ENCODE measurements at regions not wholly inside any gene's neighbourhood (a gene's known extent, or its start where the extent isn't known, plus 50 kb on each side); places are given as distances from the start of the nearest gene placed in this dataset.
"Not testable (repeated sequence)": the region's sequence is repeated elsewhere in the genome, so short reads cannot be mapped to it uniquely, and the experiment has no call there.

- no peak for DNase-seq (ENCODE audit: low read depth in 1 of 2, low spot score in 1 of 2)
These were observed 276.2 kb downstream of the RAP2B start for GRCh38 chr3:153438271-153438670.

DNA sequence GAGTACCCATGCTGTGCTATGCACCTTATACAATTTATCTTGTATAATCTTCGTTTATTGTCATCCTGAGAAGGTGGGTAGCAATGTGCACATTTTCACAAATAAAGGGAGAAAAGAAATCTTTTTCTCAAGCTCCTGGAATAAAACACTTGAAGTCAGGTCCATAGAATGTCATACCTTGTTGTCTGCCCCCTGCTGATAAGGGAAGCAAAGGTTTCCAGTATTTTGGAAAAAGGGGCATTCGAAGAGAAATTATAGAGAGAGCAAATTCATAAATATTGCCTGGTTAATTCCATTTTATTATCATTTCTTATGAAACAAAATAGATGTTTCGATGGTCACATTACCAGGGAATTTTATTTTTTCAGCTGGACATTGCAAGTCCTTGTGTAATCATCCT is 277.8 kb downstream of the RAP2B start:
- no peak for DNase-seq (ENCODE audit: low read depth in 1 of 2, low spot score in 1 of 2)

DNA sequence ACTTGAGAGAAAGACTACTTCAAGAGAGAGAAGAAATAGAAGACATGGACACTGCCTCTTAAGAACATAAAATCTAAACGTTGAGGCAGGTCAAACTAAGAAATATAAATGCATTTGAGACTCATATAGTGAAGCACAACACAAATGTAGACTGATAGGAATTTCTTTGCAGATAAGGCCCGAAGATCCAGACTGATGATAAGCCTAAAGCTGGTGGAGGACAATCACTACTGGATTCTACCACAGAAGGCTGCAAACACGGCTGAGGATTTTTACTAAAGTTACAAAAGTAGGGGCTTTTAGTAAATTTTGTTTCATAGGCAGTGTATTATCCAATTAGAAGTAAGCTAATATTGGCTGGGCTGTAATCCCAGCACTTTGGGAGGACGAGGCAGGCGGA is 278.3 kb downstream of the RAP2B start:
- DNase-seq (ENCODE audit: low read depth in 1 of 2, low spot score in 1 of 2): no peak

DNA sequence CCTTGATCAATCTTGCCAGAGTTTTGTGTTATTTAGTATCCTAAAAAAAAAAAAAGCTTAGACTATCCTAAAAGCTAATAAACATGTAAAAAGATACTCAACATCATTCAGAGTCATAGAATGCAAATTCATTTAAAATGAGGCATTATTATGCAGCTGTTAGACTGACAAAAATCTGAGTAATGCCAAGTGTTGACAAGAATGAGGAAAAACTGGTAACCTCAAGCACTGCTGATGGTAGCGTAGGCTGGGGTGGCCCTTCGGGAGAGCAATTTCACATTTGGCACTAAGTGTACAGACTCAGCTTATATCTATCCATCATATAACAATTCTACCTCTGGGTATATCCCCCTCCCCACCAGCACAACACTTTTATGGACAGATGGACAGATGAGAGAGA is 280.4 kb downstream of the RAP2B start:
- no peak for DNase-seq (ENCODE audit: low read depth in 1 of 2, low spot score in 1 of 2)

- no peak for DNase-seq (ENCODE audit: low read depth in 1 of 2, low spot score in 1 of 2)
These were observed 280.9 kb downstream of the RAP2B start for GRCh38 chr3:153442799-153443487.

GRCh38 chr3:153443961-153444360 is 281.9 kb downstream of the RAP2B start:
- no peak for DNase-seq (ENCODE audit: low read depth in 1 of 2, low spot score in 1 of 2)

- no peak for DNase-seq (ENCODE audit: low read depth in 1 of 2, low spot score in 1 of 2)
These were observed 283.8 kb downstream of the RAP2B start for GRCh38 chr3:153445817-153446216.

- no peak for DNase-seq (ENCODE audit: low read depth in 1 of 2, low spot score in 1 of 2)
These were observed 286.3 kb downstream of the RAP2B start for GRCh38 chr3:153448151-153448829.

DNA sequence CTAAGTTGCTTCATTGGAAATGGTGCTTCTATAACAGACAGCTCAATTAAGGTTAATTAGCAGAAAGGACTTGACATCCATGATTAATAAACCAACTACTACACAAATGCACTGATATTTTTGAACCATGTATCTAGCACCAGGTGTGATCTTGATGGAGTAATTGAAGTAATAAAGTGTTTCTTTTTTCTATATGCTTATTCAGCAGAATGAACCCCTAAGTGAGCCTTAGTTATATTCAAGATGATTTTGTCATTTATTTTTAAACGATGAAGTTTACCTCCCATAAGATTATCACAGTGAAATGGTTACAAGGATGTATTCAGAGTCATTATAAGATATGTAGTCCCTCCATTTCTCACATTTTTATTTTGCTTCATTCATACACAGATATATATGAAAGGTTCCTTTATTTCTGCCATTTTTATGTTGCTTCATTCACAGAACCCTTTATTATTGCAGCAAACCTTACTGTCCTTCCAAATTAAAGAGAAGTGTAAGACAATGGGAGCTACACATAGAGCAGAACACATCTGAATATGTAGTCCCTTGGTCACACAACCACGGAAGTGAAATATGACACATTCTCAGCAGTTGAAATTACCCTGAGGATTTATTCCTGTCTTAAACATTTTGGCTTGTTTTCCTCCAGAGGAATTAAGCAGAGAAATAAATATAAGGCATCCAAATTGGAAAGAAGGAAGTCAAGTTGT is 295.0 kb downstream of the RAP2B start:
- DNase-seq (ENCODE audit: low read depth in 1 of 2, low spot score in 1 of 2): no peak

DNA sequence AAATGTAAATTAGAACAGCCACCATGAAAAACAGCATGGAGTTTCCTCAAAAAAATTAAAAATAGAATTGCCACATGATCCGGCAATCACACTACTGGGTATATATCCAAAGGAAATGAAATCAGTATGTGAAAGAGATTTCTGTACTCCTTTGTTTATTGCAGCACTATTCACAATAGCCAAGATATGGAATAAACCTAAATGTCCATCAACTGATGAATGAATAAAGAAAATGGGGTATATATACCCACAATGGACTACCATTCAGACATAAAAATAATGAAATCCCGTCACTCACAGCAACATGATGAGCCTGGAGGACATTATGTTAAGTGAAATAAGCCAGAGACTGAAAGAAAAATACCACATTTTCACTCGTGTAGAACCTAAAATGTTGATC is 296.9 kb downstream of the RAP2B start:
- no peak for DNase-seq (ENCODE audit: low read depth in 1 of 2, low spot score in 1 of 2)

DNA sequence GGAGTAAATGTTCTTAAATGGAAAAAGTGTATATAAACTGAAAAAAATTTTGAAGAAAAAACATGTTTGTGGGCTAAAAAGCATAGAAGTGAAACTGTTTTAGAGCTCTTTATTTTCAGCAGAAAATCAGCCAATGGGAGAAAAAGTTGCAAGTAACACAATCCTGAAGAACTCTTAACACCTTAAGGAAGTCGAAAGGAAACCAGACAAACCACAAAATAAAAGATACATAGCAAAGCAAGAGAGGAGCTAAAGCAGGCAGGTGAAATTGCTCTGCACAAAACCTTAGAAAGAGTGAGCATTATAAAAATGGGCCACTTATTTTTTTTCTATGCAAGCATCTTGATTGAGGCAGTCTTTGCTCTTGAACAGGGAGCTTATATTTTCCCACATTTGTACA is 300.5 kb downstream of the RAP2B start:
- DNase-seq (ENCODE audit: low read depth in 1 of 2, low spot score in 1 of 2): no peak

DNA sequence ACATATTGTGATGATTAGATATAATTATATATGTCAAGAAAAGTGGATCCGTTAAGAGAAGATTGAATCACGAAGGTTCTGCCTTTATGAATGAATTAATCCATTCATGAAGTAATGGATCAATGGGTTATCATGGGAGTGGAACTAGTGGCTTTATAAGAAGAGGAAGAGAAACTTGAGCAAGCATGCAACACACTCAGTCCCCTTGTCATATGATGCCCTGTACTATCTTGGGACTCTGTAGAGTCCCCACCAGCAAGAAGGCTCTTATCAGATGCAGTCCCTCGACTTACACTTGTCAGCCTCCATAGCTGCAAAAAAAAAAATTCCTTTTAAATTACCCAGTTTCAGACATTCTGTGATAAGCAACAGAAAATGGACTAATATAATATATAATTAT is 301.9 kb downstream of the RAP2B start:
- DNase-seq (ENCODE audit: low read depth in 1 of 2, low spot score in 1 of 2): no peak

- DNase-seq (ENCODE audit: low read depth in 1 of 2, low spot score in 1 of 2): no peak
These were observed 307.1 kb downstream of the RAP2B start for GRCh38 chr3:153469162-153469561.

DNA sequence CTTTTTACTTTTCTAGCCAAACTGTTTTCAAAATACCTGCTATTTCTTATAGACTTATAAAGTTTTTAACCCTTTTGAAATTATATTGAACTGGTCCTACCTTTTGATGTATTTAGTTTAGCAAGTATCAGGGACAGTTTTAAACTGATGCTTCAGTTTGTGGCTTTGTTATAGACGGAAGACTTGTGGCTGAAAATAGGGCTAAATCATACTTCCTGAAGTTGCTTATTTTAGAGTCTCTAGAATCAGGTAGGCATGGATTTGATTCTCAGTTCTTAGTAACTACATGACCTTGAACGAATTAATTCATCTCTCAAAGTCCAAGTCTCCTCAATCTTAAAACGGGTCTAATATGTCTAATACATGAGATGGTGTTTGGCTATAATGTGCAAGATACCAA is 322.8 kb downstream of the RAP2B start:
- DNase-seq (ENCODE audit: low read depth in 1 of 2, low spot score in 1 of 2): no peak

DNA sequence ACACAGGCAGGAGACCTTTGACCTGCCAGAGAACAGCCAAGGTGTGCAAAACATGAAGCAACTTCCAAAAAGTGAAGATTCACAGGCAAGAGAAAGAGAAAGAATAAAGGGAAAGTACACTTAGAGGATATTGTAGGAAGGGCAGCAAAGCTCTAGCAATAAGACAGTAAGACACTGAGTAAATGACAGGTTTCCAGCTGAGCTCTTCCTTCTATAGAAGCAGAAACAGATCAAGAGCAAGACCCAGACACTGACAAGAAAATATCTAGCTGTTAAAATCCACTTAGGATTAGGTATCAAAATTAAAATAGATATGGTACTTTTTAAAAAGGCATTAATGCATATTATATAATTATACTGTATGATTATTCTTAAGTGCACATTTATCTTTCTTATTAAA is 333.4 kb downstream of the RAP2B start:
- DNase-seq (ENCODE audit: low read depth in 1 of 2, low spot score in 1 of 2): no peak

GRCh38 chr3:153502682-153503081 is 340.7 kb downstream of the RAP2B start:
- DNase-seq (ENCODE audit: low read depth in 1 of 2, low spot score in 1 of 2): no peak

GRCh38 chr3:153503873-153504272 is 341.8 kb downstream of the RAP2B start:
- no peak for DNase-seq (ENCODE audit: low read depth in 1 of 2, low spot score in 1 of 2)

DNA sequence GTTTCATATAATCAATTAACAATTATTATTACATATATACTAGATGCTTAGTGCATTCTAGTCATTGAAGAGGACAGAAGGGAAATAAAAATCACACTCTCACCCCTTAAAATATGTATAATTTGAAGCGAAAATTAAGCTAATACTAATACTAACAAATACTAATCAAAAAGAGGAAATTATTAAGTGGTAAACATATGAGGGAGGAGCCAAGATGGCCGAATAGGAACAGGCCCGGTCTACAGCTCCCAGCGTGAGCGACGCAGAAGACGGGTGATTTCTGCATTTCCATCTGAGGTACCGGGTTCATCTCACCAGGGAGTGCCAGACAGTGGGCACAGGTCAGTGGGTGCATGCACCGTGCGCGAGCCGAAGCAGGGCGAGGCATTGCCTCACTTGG is 344.2 kb downstream of the RAP2B start:
- not testable (repeated sequence) for DNase-seq (ENCODE audit: low read depth in 1 of 2, low spot score in 1 of 2)

GRCh38 chr3:153506686-153507085 is 344.7 kb downstream of the RAP2B start:
- not testable (repeated sequence) for DNase-seq (ENCODE audit: low read depth in 1 of 2, low spot score in 1 of 2)

DNA sequence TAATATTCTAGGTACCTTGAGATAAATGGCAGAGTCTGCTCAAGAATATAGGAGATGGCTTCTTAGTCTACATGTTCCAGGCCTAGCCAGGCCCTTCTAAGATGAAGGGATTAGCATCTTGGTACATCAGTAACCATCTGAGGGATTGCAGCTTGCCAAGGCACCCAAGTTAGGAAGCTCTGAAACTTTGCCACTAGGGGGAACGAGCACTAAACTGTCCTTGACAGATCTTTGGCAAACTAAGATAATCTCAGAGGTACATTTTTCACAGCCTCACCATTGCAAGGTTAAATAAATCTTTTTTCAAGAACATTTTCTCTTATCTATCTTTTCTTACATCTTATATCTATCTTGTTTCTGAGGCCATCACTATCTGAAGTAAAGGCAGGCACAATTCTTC is 351.2 kb downstream of the RAP2B start:
- no peak for DNase-seq (ENCODE audit: low read depth in 1 of 2, low spot score in 1 of 2)

GRCh38 chr3:153528473-153528872 is 366.4 kb downstream of the RAP2B start:
- no peak for DNase-seq (ENCODE audit: low read depth in 1 of 2, low spot score in 1 of 2)

GRCh38 chr3:153539263-153539662 is 377.2 kb downstream of the RAP2B start:
- DNase-seq (ENCODE audit: low read depth in 1 of 2, low spot score in 1 of 2): no peak

All from stimulated activated CD4-positive, alpha-beta T cell treated with anti-CD3 and anti-CD28 coated beads, Interleukin-15, amount 100 ng/mL, for 1 hour (primary cell).